HL-60/S4 treated with phorbol 12-myristate 13-acetate at 8.2 ng/mL for 4 days and 3 days (cell line): ENCODE measurements at regions not wholly inside any gene's neighbourhood (a gene's known extent, or its start where the extent isn't known, plus 50 kb on each side); places are given as distances from the start of the nearest gene placed in this dataset.
"Not testable (repeated sequence)": the region's sequence is repeated elsewhere in the genome, so short reads cannot be mapped to it uniquely, and the experiment has no call there.

ENCODE experiments used
- in situ Hi-C: fragments of 300-500 bp; cut with MboI; formaldehyde crosslinking; loops from 2 replicates; pipeline ENCODE4 v1.15.0; 2022; ENCODE audit warnings: low sequenced_read_pairs

DNA sequence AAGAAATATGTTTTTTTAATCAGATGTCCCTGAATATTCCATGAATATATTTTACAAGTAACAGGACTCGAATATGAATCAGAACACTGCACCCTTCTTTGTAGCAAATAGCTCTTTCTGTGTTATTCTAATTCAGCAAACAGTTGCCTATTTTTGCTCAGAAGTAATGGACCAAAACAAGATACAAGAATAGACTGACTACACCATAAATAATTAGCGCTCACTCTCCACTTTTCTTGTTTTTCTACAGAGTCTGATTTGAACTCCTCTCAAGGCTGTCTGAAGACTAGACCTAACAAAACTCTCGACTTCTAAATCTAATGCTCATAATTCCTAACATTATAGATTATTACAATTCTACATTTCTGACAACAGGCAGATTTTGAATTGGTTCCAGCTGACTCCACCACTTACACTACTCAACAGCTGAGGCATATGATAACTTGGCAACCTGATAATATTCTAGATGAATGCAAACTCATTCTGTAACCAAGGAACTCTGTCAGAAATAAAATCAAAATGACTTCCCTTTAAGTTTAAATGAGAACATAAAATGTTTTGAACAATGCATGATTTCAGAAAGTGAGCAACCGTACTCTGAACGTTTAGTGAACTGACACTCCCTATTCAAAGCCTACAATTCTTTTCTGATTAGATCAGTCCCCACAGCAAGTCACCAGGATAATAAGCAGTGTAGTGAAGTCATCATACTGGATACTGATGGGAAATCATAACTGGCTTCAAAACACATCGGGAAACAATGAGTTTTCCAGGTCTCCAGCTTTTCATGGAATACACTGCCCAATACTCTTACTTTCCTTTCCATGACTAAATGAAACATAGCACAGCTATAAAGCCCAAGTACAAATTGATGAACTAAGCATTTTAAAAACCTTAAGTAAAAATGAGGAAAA, 114.2 kb upstream of the BEND6 start:
- in situ Hi-C loops, result no loop called here

DNA sequence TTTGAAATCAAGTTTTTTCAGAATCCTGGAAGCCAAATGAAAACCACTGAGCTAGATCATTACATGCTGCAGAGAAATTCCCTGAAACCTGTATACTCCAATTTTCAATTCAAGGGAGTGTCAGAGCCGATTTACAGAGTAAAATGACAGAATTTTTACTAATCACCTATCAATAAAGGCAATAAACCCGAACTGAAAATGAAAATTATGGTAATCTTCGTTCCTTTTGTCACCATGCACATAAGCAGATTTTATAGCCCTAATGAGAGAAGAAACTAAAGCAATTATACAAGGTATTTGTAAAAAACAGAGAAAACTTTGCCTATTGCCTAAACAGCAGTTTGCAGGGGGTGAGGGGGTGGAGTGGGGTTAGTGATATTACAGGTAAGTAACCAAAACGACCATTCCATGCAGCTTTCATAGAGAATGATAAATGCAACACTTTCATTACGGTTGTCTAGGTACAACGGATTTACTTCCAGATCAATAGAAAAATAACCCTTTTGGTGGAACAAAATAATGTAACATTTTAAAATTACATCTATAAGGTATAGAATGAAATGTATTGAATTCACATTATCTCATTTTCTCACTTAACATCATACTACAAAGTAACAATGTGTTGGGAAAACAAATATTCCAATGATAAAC, 115.2 kb upstream of the BEND6 start:
- in situ Hi-C loops, result no loop called here

DNA sequence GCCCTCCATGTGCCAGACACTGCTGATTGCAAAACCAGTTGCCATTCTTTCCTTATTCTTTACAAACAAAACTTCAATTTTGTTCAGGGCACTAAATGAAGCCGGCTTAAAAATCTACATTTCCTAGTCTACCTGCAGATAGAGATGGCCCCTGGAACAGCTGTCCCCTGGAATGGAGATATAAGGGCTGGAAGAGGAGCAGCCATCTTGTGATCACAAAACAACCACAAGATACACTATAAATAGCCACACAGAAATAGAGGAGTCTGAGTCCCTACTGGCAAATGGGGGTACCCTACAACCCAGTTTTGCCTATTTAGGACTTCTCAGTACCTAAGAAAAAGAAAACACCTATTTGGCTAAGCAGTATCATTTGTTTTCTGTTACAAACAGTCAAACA, 115.9 kb upstream of the BEND6 start:
- in situ Hi-C loops, result no loop called here

DNA sequence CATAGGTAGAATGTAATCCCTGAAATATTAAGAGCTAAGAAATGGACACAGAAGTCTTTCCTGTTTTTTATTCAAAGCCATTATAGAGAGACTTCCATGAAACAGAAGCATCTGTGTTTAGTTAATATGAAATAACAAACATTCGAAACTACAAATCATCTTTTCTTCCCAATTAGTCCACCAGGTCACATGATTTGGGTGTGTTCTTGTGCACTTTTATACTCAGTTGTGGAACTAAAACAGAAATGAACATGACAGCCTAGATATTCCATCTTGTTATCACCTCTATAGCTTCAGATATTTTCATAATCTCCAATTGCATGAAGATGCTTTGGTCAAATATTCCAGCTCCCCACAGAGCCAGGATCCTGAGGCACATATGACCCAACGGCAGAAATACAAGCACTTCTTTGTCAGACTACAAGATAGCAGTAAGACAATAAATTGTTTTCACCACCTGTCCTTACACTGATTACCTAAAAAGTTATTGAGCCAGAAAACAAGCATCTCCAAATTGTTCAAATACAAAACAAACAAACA, 116.8 kb upstream of the BEND6 start:
- in situ Hi-C loops, result no loop called here

DNA sequence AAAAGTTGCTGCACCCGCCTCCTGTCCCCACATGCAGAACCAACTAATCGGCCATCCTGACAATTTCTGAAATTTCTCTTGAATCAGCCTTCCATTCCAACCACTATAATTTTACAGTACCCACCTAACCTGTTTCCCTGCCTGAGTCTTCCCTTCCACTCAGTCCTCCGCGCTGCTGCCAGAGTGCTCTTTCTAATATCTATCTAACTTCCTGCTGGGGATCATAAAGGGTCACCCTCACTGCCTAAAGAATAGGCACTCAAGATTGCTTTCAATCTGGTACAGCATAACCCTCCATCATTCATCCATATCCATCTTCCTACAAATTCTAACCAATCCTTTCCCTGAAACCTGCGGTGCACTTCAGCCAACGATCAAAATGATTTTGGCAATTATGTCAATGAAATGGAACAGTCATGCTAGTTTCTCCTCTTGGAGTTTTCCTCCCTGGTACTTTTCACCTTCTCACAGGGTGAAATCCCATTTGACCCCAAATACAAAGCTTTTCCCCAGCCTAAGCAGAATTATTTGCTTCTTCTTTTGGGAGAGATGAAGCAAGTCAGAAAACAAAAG, 117.5 kb upstream of the BEND6 start:
- in situ Hi-C loops, result no loop called here

DNA sequence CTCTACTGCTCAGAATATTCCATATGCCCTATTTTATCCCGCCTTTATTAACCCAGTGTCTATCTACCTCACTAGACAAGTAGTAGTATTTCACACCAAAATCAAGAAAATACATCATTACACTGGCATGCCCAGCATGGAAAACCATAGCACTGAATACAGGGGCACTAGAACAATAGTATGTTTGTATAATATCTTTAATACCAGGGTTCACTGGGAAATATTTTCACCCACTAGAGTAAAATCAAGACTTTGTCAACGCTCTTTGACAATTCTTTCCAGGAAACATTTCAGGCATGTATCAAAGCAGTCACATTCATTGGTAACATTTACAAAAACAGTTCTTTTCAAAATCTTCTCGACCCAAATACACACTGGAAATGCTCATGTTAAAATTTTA, 119.3 kb upstream of the BEND6 start:
- in situ Hi-C loops, result no loop called here

DNA sequence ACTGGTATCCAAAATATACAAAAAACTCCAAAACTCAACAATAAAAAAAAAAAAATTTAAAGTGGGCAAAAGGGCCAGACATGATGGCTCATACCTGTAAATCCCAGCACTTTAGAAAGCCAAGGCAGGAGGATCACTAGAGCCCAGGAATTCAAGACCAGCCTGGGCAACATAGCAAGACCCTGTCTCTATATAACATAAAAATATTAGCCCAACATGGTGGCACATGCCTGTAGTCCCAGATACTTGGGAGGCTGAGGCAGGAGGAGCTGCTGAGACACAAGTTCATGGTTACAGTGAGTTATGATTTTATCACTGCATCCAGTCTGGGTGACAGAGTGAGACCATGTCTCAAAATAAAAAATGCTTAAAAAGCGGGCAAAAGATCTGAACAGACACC, 121.0 kb upstream of the BEND6 start:
- in situ Hi-C loops, result no loop called here

DNA sequence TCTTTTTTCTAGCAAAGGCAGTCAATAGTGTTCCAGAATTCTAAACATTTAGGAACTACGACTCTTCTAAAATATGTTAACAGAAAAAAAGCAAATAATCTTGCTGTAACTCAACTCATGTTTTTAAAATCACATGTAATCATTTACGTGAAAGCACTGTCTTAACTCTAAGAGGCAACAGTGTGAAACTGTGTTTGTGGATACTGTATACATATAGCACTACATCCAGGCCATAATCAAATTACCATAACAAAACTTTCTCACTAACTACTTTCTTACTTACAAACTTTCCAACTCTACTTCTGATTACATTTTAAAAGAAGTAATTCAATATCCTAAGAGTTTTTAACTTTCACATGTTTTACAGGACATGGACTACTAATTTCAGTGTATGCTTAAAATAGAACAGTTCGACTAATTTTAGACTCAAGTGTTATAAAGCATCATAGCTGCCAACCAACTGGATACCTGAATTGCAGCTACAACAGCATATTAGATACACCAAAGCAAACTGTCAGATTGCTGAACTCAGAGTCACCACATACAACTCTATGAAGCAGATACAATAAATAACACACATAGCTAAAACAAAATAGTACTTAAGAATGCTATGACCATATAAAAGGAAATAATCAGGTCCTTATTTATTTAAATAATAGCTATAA, 121.6 kb upstream of the BEND6 start:
- in situ Hi-C loops, result no loop called here

DNA sequence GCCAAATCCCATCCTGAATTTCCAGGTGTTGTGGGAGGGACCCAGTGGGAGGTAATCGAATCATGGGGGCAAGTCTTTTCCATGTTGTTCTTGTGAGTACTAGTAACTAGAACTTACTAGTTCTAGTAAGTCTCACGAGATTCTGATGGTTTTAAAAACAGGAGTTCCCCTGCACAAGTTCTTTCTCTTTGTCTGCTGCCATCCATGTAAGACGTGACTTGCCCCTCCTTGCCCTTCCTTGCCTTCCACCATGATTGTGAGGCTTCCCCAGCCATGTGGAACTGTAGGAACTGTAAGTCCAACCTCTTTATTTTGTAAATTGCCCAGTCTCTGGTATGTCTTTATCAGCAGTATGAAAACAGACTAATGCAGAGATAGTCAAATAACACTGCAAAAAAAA, 122.7 kb upstream of the BEND6 start:
- in situ Hi-C loops, result no loop called here

DNA sequence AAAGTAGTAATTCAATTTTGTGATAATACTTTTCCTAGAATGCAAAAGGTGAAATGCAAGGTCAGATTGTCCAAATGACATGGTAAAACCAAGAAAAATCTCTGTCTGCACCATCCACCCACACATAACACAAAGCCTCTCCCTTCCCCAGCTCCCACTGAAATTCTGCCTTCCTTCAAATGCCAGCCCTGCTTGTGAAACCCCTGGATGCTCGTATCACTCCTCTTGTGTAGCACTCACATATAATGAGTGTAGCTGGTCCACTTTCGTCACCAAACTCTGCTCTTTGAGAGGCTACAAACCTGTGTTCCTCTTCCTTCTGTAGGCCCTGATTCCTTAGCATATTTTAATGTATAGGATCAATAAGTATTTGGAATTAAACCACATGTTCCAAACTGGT, 123.6 kb upstream of the BEND6 start:
- in situ Hi-C loops, result no loop called here

DNA sequence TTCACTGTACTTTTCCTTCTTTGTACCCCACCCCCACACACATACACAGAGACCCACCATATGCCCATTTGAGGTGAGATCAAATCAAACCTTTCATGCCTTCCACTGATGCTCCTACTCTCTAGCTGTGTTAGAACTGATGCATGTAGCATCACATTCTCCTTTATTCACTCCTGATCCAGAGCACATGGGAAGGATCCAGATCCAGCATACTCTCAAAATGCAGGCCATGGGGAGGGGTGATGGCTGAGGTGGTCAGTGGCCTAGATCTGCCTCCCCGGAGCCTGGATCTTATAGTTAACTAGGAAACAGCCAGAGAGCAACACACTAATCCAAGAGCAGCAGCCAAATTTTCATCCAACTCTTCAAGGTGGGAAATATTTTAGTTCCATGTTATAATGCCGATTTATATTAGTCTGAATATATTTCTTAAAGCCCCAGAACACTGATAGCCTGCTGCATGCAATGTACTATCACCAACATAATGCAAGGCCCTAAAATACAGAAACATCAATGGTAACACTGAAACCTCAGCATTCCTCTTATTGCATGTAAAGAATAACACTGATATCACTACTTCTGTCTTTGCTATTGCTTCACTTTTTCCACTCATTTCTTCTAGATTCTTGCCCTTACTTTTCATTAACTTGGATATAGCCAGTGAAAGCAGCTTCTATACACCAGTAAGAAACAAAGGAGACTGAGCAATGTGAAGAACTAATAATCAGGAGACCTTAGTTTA, 126.8 kb upstream of the BEND6 start:
- in situ Hi-C loops, result no loop called here

DNA sequence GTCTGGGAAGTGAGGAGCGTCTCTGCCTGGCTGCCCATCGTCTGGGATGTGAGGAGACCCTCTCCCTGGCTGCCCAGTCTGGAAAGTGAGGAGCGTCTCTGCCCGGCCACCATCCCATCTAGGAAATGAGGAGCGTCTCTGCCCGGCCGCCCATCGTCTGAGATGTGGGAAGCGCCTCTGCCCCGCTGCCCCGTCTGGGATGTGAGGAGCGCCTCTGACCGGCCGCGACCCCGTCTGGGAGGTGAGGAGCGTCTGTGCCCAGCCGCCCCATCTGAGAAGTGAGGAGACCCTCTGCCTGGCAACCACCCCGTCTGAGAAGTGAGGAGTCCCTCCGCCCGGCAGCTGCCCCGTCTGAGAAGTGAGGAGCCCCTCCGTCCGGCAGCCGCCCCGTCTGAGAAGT, 130.5 kb upstream of the BEND6 start:
- in situ Hi-C loops, result not testable (repeated sequence)

DNA sequence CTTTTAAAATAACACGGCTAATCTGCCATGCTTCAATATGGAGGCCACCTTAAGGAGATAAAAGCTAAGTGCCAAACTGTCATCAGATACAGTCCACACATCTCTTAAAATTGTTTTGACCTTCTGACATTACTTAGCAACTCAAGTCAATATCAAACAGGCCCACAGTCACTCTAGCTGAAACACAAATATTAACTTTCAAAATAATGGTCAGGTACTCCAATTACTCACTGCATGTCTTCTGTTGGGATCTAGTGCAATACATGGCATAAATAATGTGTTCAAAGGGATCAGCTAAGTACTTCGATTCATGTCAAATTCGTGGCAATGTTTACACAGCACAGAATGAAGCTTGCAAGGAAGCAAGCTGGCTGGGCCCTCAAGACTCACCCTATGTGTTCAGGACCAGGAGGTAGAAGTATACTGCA, 133.9 kb upstream of the BEND6 start:
- in situ Hi-C loops, result no loop called here

DNA sequence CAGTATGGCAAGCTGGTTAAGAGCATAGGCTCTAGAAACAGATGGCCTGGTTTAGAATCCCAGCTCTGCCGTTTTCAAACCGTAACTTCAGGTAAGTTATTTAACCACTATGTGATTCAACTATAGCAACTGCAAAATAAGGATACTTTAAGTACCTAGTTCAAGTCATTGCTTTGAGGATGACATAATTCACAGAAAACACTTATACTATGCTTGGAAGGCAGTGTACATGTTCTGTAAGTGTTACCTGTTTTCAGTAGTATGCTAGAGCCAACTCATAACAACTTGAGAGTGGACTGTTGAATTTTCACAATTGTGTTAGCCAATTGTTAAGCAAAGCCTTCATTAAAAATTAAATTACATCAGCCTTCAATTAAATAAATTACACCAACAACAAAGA, 134.8 kb upstream of the BEND6 start:
- in situ Hi-C loops, result no loop called here

DNA sequence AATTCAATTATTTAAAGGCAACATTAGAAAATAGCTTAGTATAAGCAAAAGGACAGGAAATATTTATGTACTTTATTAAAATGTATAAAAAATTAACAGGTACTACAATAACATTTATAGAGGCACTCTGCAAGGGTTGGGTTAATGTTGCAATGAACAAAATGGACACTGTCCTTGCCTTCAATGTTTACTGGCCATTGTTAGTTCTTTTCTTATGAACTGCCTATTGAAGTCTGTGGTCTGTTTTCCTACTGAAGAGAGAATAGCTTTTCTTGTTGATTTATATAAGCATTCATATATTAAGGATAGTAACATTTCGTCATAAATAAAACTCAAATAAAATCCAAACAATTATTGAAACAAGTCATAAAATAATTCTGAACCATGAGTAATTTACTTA, 135.3 kb upstream of the BEND6 start:
- in situ Hi-C loops, result no loop called here

DNA sequence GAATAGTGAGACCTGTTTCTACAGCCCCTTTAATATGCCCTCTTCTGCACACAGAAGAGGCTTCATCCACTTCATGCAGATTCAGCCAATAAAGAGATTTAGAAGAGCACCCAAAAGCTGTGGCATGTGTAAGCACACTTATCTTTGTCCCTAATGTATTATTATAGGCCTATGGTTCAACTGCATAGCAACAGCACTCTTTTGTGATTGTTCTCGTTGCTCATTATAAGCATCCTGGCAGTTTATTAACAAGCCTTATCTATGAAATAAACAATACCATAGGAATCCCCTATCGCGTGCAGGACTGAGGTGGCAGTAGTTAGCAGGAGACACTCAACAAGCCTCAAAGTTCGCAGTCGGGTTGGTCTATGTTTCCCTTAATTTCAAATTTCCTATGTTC, 138.5 kb upstream of the BEND6 start:
- in situ Hi-C loops, result no loop called here

DNA sequence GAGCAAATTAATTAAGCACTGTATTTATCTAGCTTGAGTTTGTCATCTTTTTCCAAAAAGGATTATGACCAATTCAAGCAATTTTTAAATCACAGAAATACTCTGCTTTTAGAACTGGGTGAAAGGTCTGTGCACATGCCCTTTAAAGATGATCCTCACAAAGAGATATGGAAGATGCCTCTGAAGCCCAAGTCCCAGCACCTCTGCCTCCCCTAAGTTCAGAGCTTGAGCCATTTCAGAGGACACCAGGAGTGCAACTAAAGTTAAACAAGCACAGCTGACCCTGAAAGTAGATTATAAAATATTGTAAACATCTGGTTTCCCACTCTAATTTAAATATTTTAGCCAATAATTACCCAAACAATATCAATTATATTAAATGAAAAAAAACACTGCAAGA, 139.5 kb upstream of the BEND6 start:
- in situ Hi-C loops, result no loop called here

DNA sequence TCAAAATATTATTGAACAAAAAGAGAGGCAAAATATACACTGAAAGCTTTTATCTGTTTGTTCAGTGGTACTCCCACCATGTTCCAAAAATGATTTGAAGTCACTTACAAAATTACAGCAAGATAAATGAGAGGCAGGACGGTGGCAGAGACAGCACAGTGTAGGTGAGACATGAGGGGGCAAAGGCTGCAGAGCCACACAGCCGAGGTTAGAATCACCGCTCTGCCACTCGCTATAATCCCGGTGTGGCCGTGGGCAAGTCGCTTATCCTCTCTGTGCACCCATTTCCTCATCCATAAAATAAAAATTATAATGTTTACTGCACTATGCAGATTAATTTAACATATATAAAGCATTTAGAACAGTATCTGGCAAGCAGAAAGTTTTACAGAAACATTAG, 140.1 kb upstream of the BEND6 start:
- in situ Hi-C loops, result no loop called here

DNA sequence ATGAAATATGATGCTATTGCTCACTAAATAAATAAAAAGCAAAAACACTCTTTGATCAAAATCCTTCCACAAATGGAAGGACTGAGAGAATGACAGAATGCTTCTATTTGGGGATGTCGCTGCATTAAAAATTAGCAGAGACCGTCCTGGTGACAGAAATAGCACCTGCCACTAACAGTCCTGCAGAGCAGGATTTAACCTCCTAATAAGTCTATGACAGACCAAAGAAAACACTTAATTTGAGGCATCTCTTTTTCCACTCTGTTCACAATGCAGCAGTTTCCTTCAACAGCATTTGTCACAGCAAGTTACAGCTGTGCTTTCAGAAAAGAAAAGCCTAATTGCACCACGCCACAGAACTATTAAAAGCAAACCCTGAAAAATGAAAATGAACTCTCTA, 140.6 kb upstream of the BEND6 start:
- in situ Hi-C loops, result no loop called here

DNA sequence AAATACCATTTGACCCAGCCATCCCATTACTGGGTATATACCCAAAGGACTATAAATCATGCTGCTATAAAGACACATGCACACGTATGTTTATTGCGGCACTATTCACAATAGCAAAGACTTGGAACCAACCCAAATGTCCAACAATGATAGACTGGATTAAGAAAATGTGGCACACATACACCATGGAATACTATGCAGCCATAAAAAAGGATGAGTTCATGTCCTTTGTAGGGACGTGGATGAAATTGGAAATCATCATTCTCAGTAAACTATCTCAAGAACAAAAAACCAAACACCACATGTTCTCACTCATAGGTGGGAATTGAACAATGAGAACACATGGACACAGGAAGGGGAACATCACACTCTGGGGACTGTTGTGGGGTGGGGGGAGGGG, 142.1 kb upstream of the BEND6 start:
- in situ Hi-C loops, result not testable (repeated sequence)
